ENCODE measurements at regions not wholly inside any gene's neighbourhood (a gene's known extent, or its start where the extent isn't known, plus 50 kb on each side); places are given as distances from the start of the nearest gene placed in this dataset.

DNA sequence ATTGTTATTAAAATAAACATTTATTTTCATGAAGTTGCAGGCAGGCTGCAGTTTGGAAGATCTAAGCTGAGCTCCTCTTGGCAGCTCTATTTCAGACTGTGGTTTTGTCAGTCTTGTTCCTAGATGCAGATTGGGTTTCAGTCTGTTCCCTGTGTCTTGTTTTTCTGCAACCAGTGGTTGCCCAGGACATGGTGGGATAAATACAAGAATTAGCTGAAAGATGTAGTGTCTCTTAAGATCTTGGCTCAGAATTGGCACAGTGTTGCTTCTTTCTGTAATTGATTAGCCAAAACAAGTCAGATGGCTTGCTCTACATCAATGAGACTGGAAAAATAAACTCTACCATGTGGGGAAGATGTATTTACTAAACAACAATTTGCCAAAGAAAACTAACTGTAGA lies 283.0 kb upstream of the BOD1L1 start:
- no peak for DNase-seq

DNA sequence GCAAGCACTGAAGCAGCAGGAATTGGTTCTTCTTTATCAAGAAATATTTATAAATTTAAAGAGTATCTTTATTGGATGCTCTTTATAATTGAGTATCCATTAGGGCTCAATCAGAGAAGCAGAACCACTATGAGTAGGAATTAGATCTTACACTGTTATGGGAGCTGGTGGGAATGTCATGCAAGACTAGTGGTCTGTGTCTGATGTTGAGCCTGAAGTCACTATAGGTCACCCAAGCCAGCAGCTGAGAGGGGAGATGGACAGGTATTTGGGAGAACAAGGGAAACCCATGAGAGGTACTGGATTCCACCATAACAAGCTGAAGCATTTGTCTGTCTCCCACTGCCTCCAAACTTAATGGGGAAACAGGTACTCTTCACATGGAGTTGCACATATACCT lies 283.7 kb upstream of the BOD1L1 start:
- FAIRE-seq, result no peak
- no peaks in the 10 kb centered on the region for H3K27me3 ChIP-seq (ENCODE audit: control insufficient read depth, insufficient read depth, low read length)

More for the DNA sequence above, 283.0 kb upstream of the BOD1L1 start:
- H3K4me3 ChIP-seq (ENCODE audit: low read length in 3 of 3), result no peak overlapping the region
- no peaks in the 10 kb centered on the region for H3K36me3 ChIP-seq (ENCODE audit: control insufficient read depth in 2 of 3, insufficient read depth in 3 of 3, low read length in 3 of 3)
- no peak overlapping the region for H3K27ac ChIP-seq (ENCODE audit: low read depth in 2 of 2, low read length in 2 of 2)
- no peak for FAIRE-seq
- no peak overlapping the region for H3K9ac ChIP-seq (ENCODE audit: low read length in 3 of 3)
- H3K4me1 ChIP-seq (ENCODE audit: control insufficient read depth in 2 of 3, insufficient read depth in 2 of 3, low read depth in 1 of 3, low read length in 3 of 3), result peaks cover 0 to 5% (median 0%) of the 10 kb centered on the region in 3 donors
- TF ChIP-seq, protein P1, sequence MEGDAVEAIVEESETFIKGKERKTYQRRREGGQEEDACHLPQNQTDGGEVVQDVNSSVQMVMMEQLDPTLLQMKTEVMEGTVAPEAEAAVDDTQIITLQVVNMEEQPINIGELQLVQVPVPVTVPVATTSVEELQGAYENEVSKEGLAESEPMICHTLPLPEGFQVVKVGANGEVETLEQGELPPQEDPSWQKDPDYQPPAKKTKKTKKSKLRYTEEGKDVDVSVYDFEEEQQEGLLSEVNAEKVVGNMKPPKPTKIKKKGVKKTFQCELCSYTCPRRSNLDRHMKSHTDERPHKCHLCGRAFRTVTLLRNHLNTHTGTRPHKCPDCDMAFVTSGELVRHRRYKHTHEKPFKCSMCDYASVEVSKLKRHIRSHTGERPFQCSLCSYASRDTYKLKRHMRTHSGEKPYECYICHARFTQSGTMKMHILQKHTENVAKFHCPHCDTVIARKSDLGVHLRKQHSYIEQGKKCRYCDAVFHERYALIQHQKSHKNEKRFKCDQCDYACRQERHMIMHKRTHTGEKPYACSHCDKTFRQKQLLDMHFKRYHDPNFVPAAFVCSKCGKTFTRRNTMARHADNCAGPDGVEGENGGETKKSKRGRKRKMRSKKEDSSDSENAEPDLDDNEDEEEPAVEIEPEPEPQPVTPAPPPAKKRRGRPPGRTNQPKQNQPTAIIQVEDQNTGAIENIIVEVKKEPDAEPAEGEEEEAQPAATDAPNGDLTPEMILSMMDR (IDR thresholded peaks at IDR 0.05; ENCODE audit: borderline replicate concordance, extremely low read depth, insufficient read depth), result no peak
- no peaks in the 10 kb centered on the region for H3K27me3 ChIP-seq (ENCODE audit: control insufficient read depth, insufficient read depth, low read length)
- intact Hi-C loops (cut with DNase I), result no loop called here
- no peaks in the 10 kb centered on the region for H3K9me3 ChIP-seq (ENCODE audit: control insufficient read depth in 2 of 3, insufficient read depth in 1 of 3, low read length in 3 of 3)

DNA sequence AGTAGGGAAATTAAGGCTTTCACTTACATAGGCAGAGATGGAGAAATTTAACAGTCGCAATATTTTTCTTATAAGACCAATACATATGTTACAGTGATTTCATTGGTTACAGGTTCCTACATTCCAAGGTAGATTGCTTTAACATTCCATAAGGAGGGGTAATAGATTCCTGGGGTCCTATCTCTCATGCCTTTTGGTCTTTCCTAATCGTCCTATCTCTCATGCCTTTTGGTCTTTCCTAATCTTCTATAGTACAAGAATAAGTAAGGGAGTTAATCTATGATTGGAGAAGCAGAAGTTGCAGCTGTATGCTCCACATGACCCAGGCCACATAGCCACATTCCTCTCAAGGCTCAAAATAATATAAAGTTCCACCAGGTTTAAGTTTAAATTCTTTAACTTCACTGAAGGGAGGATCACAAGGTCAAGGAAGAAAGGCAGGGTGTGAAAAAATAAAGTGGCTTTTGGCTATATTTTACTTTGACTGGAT lies 285.0 kb upstream of the BOD1L1 start:
- Histone ChIP-seq H3K4me1 (ENCODE audit: control insufficient read depth in 2 of 3, insufficient read depth in 2 of 3, low read depth in 1 of 3, low read length in 3 of 3) (peaks cover 0 to 3% (median 0%) of the 10 kb centered on the region in 3 donors), H3K4me3 (ENCODE audit: low read length in 3 of 3) (no peak overlapping the region), H3K27ac (ENCODE audit: low read depth in 2 of 2, low read length in 2 of 2) (no peak overlapping the region), H3K9me3 (ENCODE audit: control insufficient read depth in 2 of 3, insufficient read depth in 1 of 3, low read length in 3 of 3) (no peaks in the 10 kb centered on the region), H3K36me3 (ENCODE audit: control insufficient read depth in 2 of 3, insufficient read depth in 3 of 3, low read length in 3 of 3) (no peaks in the 10 kb centered on the region), H3K9ac (ENCODE audit: low read length in 3 of 3) (no peak overlapping the region), H3K27me3 (ENCODE audit: control insufficient read depth, insufficient read depth, low read length) (no peaks in the 10 kb centered on the region)
- intact Hi-C loops (cut with DNase I), result no loop called here
- TF ChIP-seq, protein P1 (IDR thresholded peaks at IDR 0.05; ENCODE audit: borderline replicate concordance, extremely low read depth, insufficient read depth), result no peak
- FAIRE-seq (no peak), DNase-seq (no peak)

More for the DNA sequence above, 283.7 kb upstream of the BOD1L1 start:
- TF ChIP-seq, protein P1 (IDR thresholded peaks at IDR 0.05; ENCODE audit: borderline replicate concordance, extremely low read depth, insufficient read depth), result no peak
- Histone ChIP-seq H3K36me3 (ENCODE audit: control insufficient read depth in 2 of 3, insufficient read depth in 3 of 3, low read length in 3 of 3) (no peaks in the 10 kb centered on the region), H3K27ac (ENCODE audit: low read depth in 2 of 2, low read length in 2 of 2) (no peak overlapping the region), H3K9ac (ENCODE audit: low read length in 3 of 3) (no peak overlapping the region), H3K9me3 (ENCODE audit: control insufficient read depth in 2 of 3, insufficient read depth in 1 of 3, low read length in 3 of 3) (no peaks in the 10 kb centered on the region), H3K4me3 (ENCODE audit: low read length in 3 of 3) (no peak overlapping the region), H3K4me1 (ENCODE audit: control insufficient read depth in 2 of 3, insufficient read depth in 2 of 3, low read depth in 1 of 3, low read length in 3 of 3) (peaks cover 0 to 5% (median 0%) of the 10 kb centered on the region in 3 donors)
- intact Hi-C loops (cut with DNase I), result no loop called here
- DNase-seq, result no peak

DNA sequence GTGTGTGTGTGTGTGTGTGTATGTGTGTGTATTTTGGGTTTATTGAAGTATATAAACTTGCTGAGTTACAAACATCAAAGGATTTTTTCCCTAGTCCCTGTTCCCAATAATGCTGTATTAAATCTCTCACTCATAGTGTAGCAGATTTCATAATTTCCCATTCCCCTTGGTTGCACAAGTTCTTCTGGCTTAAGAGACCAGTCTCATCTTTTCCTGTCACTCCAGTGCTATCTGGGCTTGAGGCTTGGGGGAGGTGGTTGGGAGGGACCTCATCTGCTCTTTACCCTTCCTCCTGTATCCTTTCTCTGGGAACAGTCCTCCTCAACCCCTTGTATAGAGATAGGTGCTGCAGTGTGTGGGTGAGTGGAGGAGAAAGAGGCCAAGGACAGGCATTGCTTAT lies 285.4 kb upstream of the BOD1L1 start:
- H3K4me3 ChIP-seq (ENCODE audit: low read length in 3 of 3), result no peak overlapping the region
- H3K9me3 ChIP-seq (ENCODE audit: control insufficient read depth in 2 of 3, insufficient read depth in 1 of 3, low read length in 3 of 3), result no peaks in the 10 kb centered on the region
- intact Hi-C loops (cut with DNase I), result no loop called here
- no peaks in the 10 kb centered on the region for H3K36me3 ChIP-seq (ENCODE audit: control insufficient read depth in 2 of 3, insufficient read depth in 3 of 3, low read length in 3 of 3)
- DNase-seq (no peak), FAIRE-seq (no peak)
- H3K4me1 ChIP-seq (ENCODE audit: control insufficient read depth in 2 of 3, insufficient read depth in 2 of 3, low read depth in 1 of 3, low read length in 3 of 3), result peaks cover 0 to 3% (median 0%) of the 10 kb centered on the region in 3 donors
- no peak overlapping the region for H3K27ac ChIP-seq (ENCODE audit: low read depth in 2 of 2, low read length in 2 of 2)
- no peaks in the 10 kb centered on the region for H3K27me3 ChIP-seq (ENCODE audit: control insufficient read depth, insufficient read depth, low read length)
- TF ChIP-seq, protein P1 (IDR thresholded peaks at IDR 0.05; ENCODE audit: borderline replicate concordance, extremely low read depth, insufficient read depth), result no peak
- H3K9ac ChIP-seq (ENCODE audit: low read length in 3 of 3), result no peak overlapping the region
